ENCODE measurements at regions not wholly inside any gene's neighbourhood (a gene's known extent, or its start where the extent isn't known, plus 50 kb on each side); places are given as distances from the start of the nearest gene placed in this dataset.
A peak's percentile ranks its signal among the peaks of the same experiment; 100 is the strongest.

GRCh38 chr12:88960213-88960878 is 380.1 kb upstream of the KITLG start:
- ChIA-PET CTCF (interaction anchor here (1.0 to 1.3 kb wide), 2 partner anchors 10 to 14 kb away, joined by 3 read pairs; no protein-coding TSS in a partner anchor), POLR2A (no interaction called here)
- no peak overlapping the region for H3K9ac ChIP-seq
- H3K9me2 ChIP-seq: no peaks in the 10 kb centered on the region
- TF ChIP-seq FOSL2 (IDR thresholded peaks at IDR 0.05; ENCODE audit: borderline replicate concordance, low read depth) (peak; percentile 39; the same call in 1 of the 2 replicates), MEF2A (IDR thresholded peaks at IDR 0.05; ENCODE audit: borderline replicate concordance, low read depth) (peak; percentile 77; the same call in 1 of the 2 replicates), GABPA (IDR thresholded peaks at IDR 0.05; ENCODE audit: low read depth) (no peak), PBX3 (IDR thresholded peaks at IDR 0.05) (peak; percentile 51), TCF12 (IDR thresholded peaks at IDR 0.05) (peak; percentile 39), JUND (IDR thresholded peaks at IDR 0.05) (peak; percentile 52; the same call in 1 of the 2 replicates), SIN3A (IDR thresholded peaks at IDR 0.05; ENCODE audit: borderline replicate concordance, low read depth, low read length) (no peak)
- H4K20me1 ChIP-seq (ENCODE audit: insufficient read depth): no peaks in the 10 kb centered on the region
- no peaks in the 10 kb centered on the region for H3K9me3 ChIP-seq
- H3K4me2 ChIP-seq: no peak overlapping the region
- no peaks in the 10 kb centered on the region for H3K79me2 ChIP-seq (ENCODE audit: insufficient read depth)
- peaks cover 6% of the 10 kb centered on the region for H3F3A ChIP-seq (replicated peaks; ENCODE audit: insufficient read depth)
- H3K27ac ChIP-seq (ENCODE audit: low read depth in 2 of 2, low read length in 1 of 2): 0 out of 4 replicates have a peak overlapping the region, but pooled peaks of 1 of the 2 experiments have one; percentile 2
- no peak overlapping the region for H2AFZ ChIP-seq (ENCODE audit: low read depth)
- DNase-seq: no peak
- H3K27me3 ChIP-seq (ENCODE audit: insufficient read depth): no peaks in the 10 kb centered on the region
- H3K4me3 ChIP-seq (ENCODE audit: low read depth in 2 of 2, low read length in 1 of 2): no peak overlapping the region
- H3K36me3 ChIP-seq (replicated peaks in 1 of 2; ENCODE audit: control insufficient read depth in 1 of 2, insufficient read depth in 2 of 2, low read length in 1 of 2): no peaks in the 10 kb centered on the region
- H3K4me1 ChIP-seq (ENCODE audit: control insufficient read depth in 1 of 2, insufficient read depth in 2 of 2, low read depth in 1 of 2, low read length in 1 of 2): no peaks in the 10 kb centered on the region; a peak in 1 of 4 replicates
- WGBS (ENCODE audit: low lambda C conversion rate): 92% methylated on average over 2 of the region's 2 CpGs

GRCh38 chr12:88958946-88959345 is 378.7 kb upstream of the KITLG start:
- Histone ChIP-seq H4K20me1 (ENCODE audit: insufficient read depth) (no peaks in the 10 kb centered on the region), H3K4me3 (ENCODE audit: low read depth in 2 of 2, low read length in 1 of 2) (no peak overlapping the region), H3K36me3 (replicated peaks in 1 of 2; ENCODE audit: control insufficient read depth in 1 of 2, insufficient read depth in 2 of 2, low read length in 1 of 2) (no peaks in the 10 kb centered on the region), H3K4me1 (ENCODE audit: control insufficient read depth in 1 of 2, insufficient read depth in 2 of 2, low read depth in 1 of 2, low read length in 1 of 2) (no peaks in the 10 kb centered on the region; a peak in 1 of 4 replicates), H3F3A (replicated peaks; ENCODE audit: insufficient read depth) (peaks cover 6% of the 10 kb centered on the region), H3K9me3 (no peaks in the 10 kb centered on the region), H3K27me3 (ENCODE audit: insufficient read depth) (no peaks in the 10 kb centered on the region), H3K4me2 (no peak overlapping the region), H3K27ac (ENCODE audit: low read depth in 2 of 2, low read length in 1 of 2) (no peak overlapping the region), H2AFZ (ENCODE audit: low read depth) (no peak overlapping the region), H3K9ac (no peak overlapping the region), H3K79me2 (ENCODE audit: insufficient read depth) (no peaks in the 10 kb centered on the region), H3K9me2 (no peaks in the 10 kb centered on the region)
- POLR2A ChIA-PET: no interaction called here
- CTCF ChIA-PET: interaction anchor here (2.2 kb wide), 1 partner anchor 12 kb away, joined by 14 read pairs; no protein-coding TSS in a partner anchor
- no peak for DNase-seq
- TF ChIP-seq MEF2A (IDR thresholded peaks at IDR 0.05; ENCODE audit: borderline replicate concordance, low read depth) (no peak), REST (IDR thresholded peaks at IDR 0.05; ENCODE audit: low read depth, low read length) (no peak), FOSL2 (IDR thresholded peaks at IDR 0.05; ENCODE audit: borderline replicate concordance, low read depth) (no peak), IRF3 (IDR thresholded peaks at IDR 0.05; ENCODE audit: low read depth, low read length) (no peak), USF2 (IDR thresholded peaks at IDR 0.05; ENCODE audit: borderline replicate concordance, low read depth, low read length) (no peak), GATA2 (CRISPR knock-in tag; IDR thresholded peaks at IDR 0.05) (no peak), SMC3 (IDR thresholded peaks at IDR 0.05; ENCODE audit: low read depth, low read length) (no peak), TCF12 (IDR thresholded peaks at IDR 0.05) (no peak), RAD21 (IDR thresholded peaks at IDR 0.05; ENCODE audit: low read length) (no peak), RCOR1 (IDR thresholded peaks at IDR 0.05; ENCODE audit: low read length) (no peak), MAX (IDR thresholded peaks at IDR 0.05; ENCODE audit: low read depth) (no peak), CHD2 (IDR thresholded peaks at IDR 0.05; ENCODE audit: low read length, partially characterized antibody) (no peak), ZBTB33 (IDR thresholded peaks at IDR 0.05; ENCODE audit: borderline replicate concordance, low read depth) (no peak), POLR2AphosphoS5 (IDR thresholded peaks at IDR 0.05; ENCODE audit: low read depth, low read length) (no peak), ELF1 (IDR thresholded peaks at IDR 0.05) (no peak)
